HL-60 (cell line): ENCODE measurements at regions not wholly inside any gene's neighbourhood (a gene's known extent, or its start where the extent isn't known, plus 50 kb on each side); places are given as distances from the start of the nearest gene placed in this dataset.

Experiments
- DNase-seq, 2 experiments: peaks; one replicate each; pipeline ENCODE4 v3.0.0-alpha.2; 2010 to 2020; ENCODE audit warnings: low read depth in 1 of 2, low spot score in 1 of 2
- H3K27ac ChIP-seq: fragments of 250-450 bp; sonication (Bioruptor Pico); replicated peaks from 2 replicates; pipeline ENCODE4 v1.5.1; 2020; ENCODE audit warnings: mild to moderate bottlenecking, moderate library complexity
- H3K27me3 ChIP-seq: fragments of 250-450 bp; sonication (Bioruptor Pico); 2 replicates; pipeline ENCODE4 v1.5.1; 2021; ENCODE audit warnings: mild to moderate bottlenecking, moderate library complexity; ENCODE audit not compliant: insufficient read depth, poor library complexity, severe bottlenecking
- H3K4me3 ChIP-seq: replicated peaks from 2 replicates; pipeline ENCODE4 v1.5.1; 2011; ENCODE audit warnings: mild to moderate bottlenecking, control low read depth, low read length; ENCODE audit not compliant: insufficient read depth
- CTCF ChIP-seq: IDR thresholded peaks from one replicate; pipeline ENCODE4 v1.5.1; 2011; ENCODE audit warnings: low read length, control low read depth, inconsistent platforms; ENCODE audit not compliant: insufficient read depth
- GABPA ChIP-seq: IDR thresholded peaks from 2 replicates; pipeline ENCODE4 v1.6.1; 2012; ENCODE audit warnings: low read depth
- POLR2AphosphoS5 ChIP-seq: IDR thresholded peaks from 2 replicates; pipeline ENCODE4 v1.6.1; 2012; ENCODE audit warnings: low read depth
- REST ChIP-seq: IDR thresholded peaks from 2 replicates; pipeline ENCODE4 v1.6.1; 2012; ENCODE audit warnings: low read depth; ENCODE audit not compliant: insufficient replicate concordance
- SPI1 ChIP-seq: IDR thresholded peaks from 2 replicates; pipeline ENCODE4 v1.6.1; 2012; ENCODE audit warnings: low read depth, mild to moderate bottlenecking, borderline replicate concordance

DNA sequence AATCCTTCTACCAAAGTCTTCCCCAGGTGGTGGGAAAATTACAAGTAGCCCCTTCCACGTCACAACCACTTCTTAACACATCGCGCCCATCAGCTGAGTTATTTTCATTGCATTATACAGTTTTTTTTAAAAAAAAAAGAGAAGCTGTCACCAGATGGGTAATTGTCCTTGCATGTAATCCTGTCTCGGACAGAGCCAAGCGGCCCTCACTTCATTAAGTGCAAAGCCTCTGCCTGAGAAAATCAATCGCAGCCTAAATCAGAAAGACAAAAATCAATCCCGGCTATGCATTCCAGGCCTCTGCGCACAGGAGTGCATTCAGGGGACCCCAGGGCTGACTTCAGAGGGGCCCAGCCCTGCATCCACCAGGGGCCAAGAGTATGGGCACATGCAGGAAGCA, 538.9 kb downstream of the NPHP4 start:
- Histone ChIP-seq H3K27me3 (no peaks in the 10 kb centered on the region), H3K4me3 (no peak overlapping the region), H3K27ac (no peak overlapping the region)
- DNase-seq, result no peak
- TF ChIP-seq GABPA, result no peak
- no peak for TF ChIP-seq CTCF
- no peak for TF ChIP-seq REST
- TF ChIP-seq SPI1, result no peak
- TF ChIP-seq POLR2AphosphoS5, result no peak

DNA sequence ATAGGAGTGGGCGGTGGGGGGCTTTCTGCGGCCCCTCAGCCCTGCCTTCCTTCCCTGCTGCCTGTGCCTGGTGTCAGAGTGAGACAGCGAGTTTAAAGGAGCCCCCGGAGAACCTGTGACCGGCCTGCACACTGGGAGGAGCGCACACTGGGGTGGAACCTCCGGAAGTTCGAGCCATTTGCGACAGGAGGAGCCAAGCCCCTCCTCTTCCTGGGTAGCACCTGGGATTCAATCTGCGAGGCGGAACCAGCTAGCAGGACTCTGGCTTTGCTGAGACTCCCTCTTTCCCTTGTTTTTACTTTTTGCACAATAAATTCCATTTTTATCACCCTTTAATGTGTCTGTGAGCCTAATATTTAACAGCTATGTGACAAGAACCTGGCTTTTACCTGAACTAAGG, 540.6 kb downstream of the NPHP4 start:
- H3K27ac ChIP-seq, result no peak overlapping the region
- no peaks in the 10 kb centered on the region for H3K27me3 ChIP-seq
- no peak for TF ChIP-seq CTCF
- no peak for TF ChIP-seq POLR2AphosphoS5
- no peak for TF ChIP-seq REST
- no peak for TF ChIP-seq SPI1
- no peak for TF ChIP-seq GABPA
- no peak overlapping the region for H3K4me3 ChIP-seq
- DNase-seq, result no peak

GRCh38 chr1:5448486-5448885, 543.7 kb downstream of the NPHP4 start:
- no peak for DNase-seq
- Histone ChIP-seq H3K27ac (no peak overlapping the region), H3K4me3 (no peak overlapping the region), H3K27me3 (no peaks in the 10 kb centered on the region)
- no peak for TF ChIP-seq CTCF
- no peak for TF ChIP-seq GABPA
- no peak for TF ChIP-seq REST
- TF ChIP-seq POLR2AphosphoS5, result no peak
- no peak for TF ChIP-seq SPI1
